SH-SY5Y (cell line): ENCODE measurements at regions not wholly inside any gene's neighbourhood (a gene's known extent, or its start where the extent isn't known, plus 50 kb on each side); places are given as distances from the start of the nearest gene placed in this dataset.

Experiments used
- GATA2 ChIP-seq: IDR thresholded peaks from 2 replicates; pipeline ENCODE4 v1.6.1; 2011; ENCODE audit warnings: mild to moderate bottlenecking, low read depth, low read length
- GATA3 ChIP-seq: IDR thresholded peaks from 2 replicates; pipeline ENCODE4 v1.6.1; 2011; ENCODE audit warnings: low read depth, mild to moderate bottlenecking, low read length, moderate library complexity

GRCh38 chr3:180252683-180253082 is 215.9 kb upstream of the PEX5L start:
- TF ChIP-seq GATA2, result no peak
- TF ChIP-seq GATA3, result no peak
